CD4-positive, alpha-beta T cell (primary cell): ENCODE measurements at regions not wholly inside any gene's neighbourhood (a gene's known extent, or its start where the extent isn't known, plus 50 kb on each side); places are given as distances from the start of the nearest gene placed in this dataset.

Source experiments
- ATAC-seq: fragments of 200-7000 bp; cut with Tn5 transposase; one replicate; pipeline ENCODE4 v1.10.0; 2022; ENCODE audit warnings: mild to moderate bottlenecking; ENCODE audit not compliant: poor library complexity
- CTCF ChIA-PET: fragments of 350-600 bp; sonication (Branson Sonifier 250); formaldehyde crosslinking; loops from one replicate; lab custom pipeline; 2021; ENCODE audit warnings: antibody characterized with exemption, inconsistent platforms; lab: Charles Lee
- POLR2A ChIA-PET: fragments of 350-600 bp; sonication (Branson Sonifier 250); formaldehyde crosslinking; loops from one replicate; lab custom pipeline; 2021; ENCODE audit warnings: antibody characterized with exemption, inconsistent platforms; lab: Charles Lee
- DNase-seq, 14 experiments: peaks; one replicate each; pipeline ENCODE4 v3.0.0-alpha.2; 2013 to 2020; ENCODE audit warnings: mixed read lengths in 2 of 14
- H3K27ac ChIP-seq, 2 donors: one replicate each; pipeline versions ENCODE4 v1.5.1 to v1.7.0; 2013; ENCODE audit warnings: low read length in 2 of 2, low read depth in 1 of 2, mild to moderate bottlenecking in 1 of 2
- H3K27me3 ChIP-seq, 2 experiments: 1 replicate in 1 of 2; 2 replicates in 1 of 2; pipeline versions ENCODE4 v1.6.1 to v1.7.0; 2013; ENCODE audit warnings: low read length in 2 of 2, control low read depth in 1 of 2, mild to moderate bottlenecking in 1 of 2, moderate library complexity in 1 of 2; ENCODE audit not compliant: insufficient read depth in 2 of 2, control insufficient read depth in 1 of 2
- H3K36me3 ChIP-seq: one replicate; pipeline ENCODE4 v1.6.1; 2013; ENCODE audit warnings: low read length, control low read depth; ENCODE audit not compliant: insufficient read depth
- H3K4me1 ChIP-seq: one replicate; pipeline ENCODE4 v1.6.1; 2013; ENCODE audit warnings: low read length, control low read depth; ENCODE audit not compliant: insufficient read depth
- H3K4me3 ChIP-seq: one replicate; pipeline ENCODE4 v1.5.1; 2013; ENCODE audit warnings: mild to moderate bottlenecking, low read length, moderate library complexity
- H3K9me3 ChIP-seq, 2 experiments: 1 replicate in 1 of 2; 2 replicates in 1 of 2; pipeline versions ENCODE4 v1.6.1 to v1.7.0; 2013; ENCODE audit warnings: low read length in 2 of 2, mild to moderate bottlenecking in 2 of 2, control low read depth in 1 of 2, moderate library complexity in 1 of 2; ENCODE audit not compliant: control insufficient read depth in 1 of 2, insufficient read depth in 1 of 2
- H3K27ac Mint-ChIP-seq: one replicate; pipeline ENCODE4 v1.8.0; 2020; ENCODE audit warnings: mixed read lengths
- H3K27me3 Mint-ChIP-seq: one replicate; pipeline ENCODE4 v1.8.0; 2021; ENCODE audit warnings: mixed read lengths
- H3K36me3 Mint-ChIP-seq: one replicate; pipeline ENCODE4 v1.8.0; 2021; ENCODE audit warnings: low read depth, mixed read lengths
- H3K4me1 Mint-ChIP-seq: one replicate; pipeline ENCODE4 v1.8.0; 2021; ENCODE audit warnings: low read depth, mixed read lengths
- H3K4me3 Mint-ChIP-seq: one replicate; pipeline ENCODE4 v1.8.0; 2020; ENCODE audit warnings: mild to moderate bottlenecking, mixed read lengths
- H3K9me3 Mint-ChIP-seq: one replicate; pipeline ENCODE4 v1.8.0; 2020; ENCODE audit warnings: mixed read lengths
- intact Hi-C, 2 experiments: fragments of 100-400 bp; cut with DNase I in 1 of 2; cut with micrococcal nuclease in 1 of 2; formaldehyde crosslinking; loops; one replicate each; pipeline versions ENCODE4 v1.15.1 to v1.9.0; 2023 to 2025; cut with DNase I, micrococcal nuclease
- TF ChIP-seq, protein P1 (sequence below): fragments of 200-600 bp; IDR thresholded peaks from one replicate; pipeline ENCODE4 v1.8.0; 2022; ENCODE audit warnings: antibody characterized with exemption, mild to moderate bottlenecking

- H3K4me3 Mint-ChIP-seq: no peak overlapping the region
Measured at GRCh38 chr1:58971629-58972140, 187.8 kb upstream of the JUN start.

DNA sequence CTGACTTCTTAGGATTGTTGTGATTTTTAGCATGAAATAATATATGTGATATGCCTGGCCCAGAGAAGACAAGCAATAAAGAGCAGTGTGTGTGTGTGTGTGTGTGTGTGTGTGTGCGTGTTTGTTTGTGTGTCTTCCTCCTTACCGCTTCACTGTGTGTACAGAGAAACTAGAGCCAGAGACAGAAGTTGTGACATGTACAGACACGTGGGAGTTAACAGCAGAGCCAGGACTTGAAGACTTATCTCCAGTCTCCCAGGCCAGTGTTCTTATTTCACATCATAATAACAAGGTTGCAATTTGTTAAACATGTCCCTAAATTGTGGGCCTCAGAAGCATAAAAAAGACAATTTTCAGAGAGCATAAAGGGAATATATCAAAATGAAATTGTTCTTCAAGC, 192.0 kb upstream of the JUN start:
- CTCF ChIA-PET: no interaction called here
- Histone ChIP-seq H3K36me3 (no peaks in the 10 kb centered on the region), H3K4me1 (peaks cover 11% of the 10 kb centered on the region), H3K27me3 (no peaks in the 10 kb centered on the region), H3K9me3 (no peaks in the 10 kb centered on the region), H3K4me3 (no peak overlapping the region), H3K27ac (no peak overlapping the region)
- no peaks in the 10 kb centered on the region for H3K27me3 Mint-ChIP-seq
- intact Hi-C loops: no loop called here
- H3K4me3 Mint-ChIP-seq: no peak overlapping the region
- POLR2A ChIA-PET: no interaction called here
- H3K4me1 Mint-ChIP-seq: peaks cover 12% of the 10 kb centered on the region
- TF ChIP-seq, protein P1, sequence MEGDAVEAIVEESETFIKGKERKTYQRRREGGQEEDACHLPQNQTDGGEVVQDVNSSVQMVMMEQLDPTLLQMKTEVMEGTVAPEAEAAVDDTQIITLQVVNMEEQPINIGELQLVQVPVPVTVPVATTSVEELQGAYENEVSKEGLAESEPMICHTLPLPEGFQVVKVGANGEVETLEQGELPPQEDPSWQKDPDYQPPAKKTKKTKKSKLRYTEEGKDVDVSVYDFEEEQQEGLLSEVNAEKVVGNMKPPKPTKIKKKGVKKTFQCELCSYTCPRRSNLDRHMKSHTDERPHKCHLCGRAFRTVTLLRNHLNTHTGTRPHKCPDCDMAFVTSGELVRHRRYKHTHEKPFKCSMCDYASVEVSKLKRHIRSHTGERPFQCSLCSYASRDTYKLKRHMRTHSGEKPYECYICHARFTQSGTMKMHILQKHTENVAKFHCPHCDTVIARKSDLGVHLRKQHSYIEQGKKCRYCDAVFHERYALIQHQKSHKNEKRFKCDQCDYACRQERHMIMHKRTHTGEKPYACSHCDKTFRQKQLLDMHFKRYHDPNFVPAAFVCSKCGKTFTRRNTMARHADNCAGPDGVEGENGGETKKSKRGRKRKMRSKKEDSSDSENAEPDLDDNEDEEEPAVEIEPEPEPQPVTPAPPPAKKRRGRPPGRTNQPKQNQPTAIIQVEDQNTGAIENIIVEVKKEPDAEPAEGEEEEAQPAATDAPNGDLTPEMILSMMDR: no peak
- DNase-seq: no peak
- H3K9me3 Mint-ChIP-seq: no peaks in the 10 kb centered on the region
- no peaks in the 10 kb centered on the region for H3K36me3 Mint-ChIP-seq
- ATAC-seq: no peak
- H3K27ac Mint-ChIP-seq: no peak overlapping the region

More at GRCh38 chr1:58971629-58972140, 187.8 kb upstream of the JUN start:
- ChIA-PET CTCF (no interaction called here), POLR2A (no interaction called here)
- H3K27me3 ChIP-seq: no peaks in the 10 kb centered on the region
- DNase-seq (no peak), ATAC-seq (no peak)
- peak overlapping the region; percentile 2 for H3K27ac Mint-ChIP-seq
- H3K36me3 ChIP-seq: no peaks in the 10 kb centered on the region
- no peaks in the 10 kb centered on the region for H3K9me3 Mint-ChIP-seq
- no peaks in the 10 kb centered on the region for H3K36me3 Mint-ChIP-seq
- H3K9me3 ChIP-seq: no peaks in the 10 kb centered on the region
- H3K4me1 ChIP-seq: peaks cover 22% of the 10 kb centered on the region
- H3K27me3 Mint-ChIP-seq: no peaks in the 10 kb centered on the region
- TF ChIP-seq, protein P1: no peak
- peaks cover 27% of the 10 kb centered on the region for H3K4me1 Mint-ChIP-seq
- H3K4me3 ChIP-seq: no peak overlapping the region
- no peak overlapping the region for H3K27ac ChIP-seq
- intact Hi-C loops: no loop called here

DNA sequence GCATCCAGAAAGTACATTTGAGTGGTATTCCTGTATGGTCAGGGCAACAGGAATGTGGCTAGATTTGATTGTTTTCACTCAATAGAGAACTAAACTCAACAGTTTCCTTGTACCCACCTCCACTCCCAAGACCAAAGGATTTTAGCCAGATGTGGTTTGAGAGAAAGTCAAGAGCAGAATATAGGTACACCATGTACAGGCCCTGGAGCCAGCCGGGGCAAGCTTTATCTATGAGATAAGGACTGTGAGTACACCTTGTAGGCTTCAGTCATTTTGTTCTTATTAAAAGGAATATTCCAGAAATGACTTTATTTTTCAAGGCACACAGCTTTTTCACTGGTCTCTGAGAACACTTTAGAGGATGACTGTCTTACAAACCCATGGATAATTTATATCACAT, 192.4 kb upstream of the JUN start:
- CTCF ChIA-PET: no interaction called here
- TF ChIP-seq, protein P1: no peak
- no peaks in the 10 kb centered on the region for H3K27me3 Mint-ChIP-seq
- ATAC-seq (no peak), DNase-seq (no peak)
- intact Hi-C loops: no loop called here
- H3K27ac ChIP-seq: no peak overlapping the region
- H3K4me3 Mint-ChIP-seq: no peak overlapping the region
- no peaks in the 10 kb centered on the region for H3K9me3 Mint-ChIP-seq
- POLR2A ChIA-PET: no interaction called here
- peaks cover 12% of the 10 kb centered on the region for H3K4me1 Mint-ChIP-seq
- peaks cover 11% of the 10 kb centered on the region for H3K4me1 ChIP-seq
- no peaks in the 10 kb centered on the region for H3K36me3 Mint-ChIP-seq
- no peaks in the 10 kb centered on the region for H3K36me3 ChIP-seq
- no peaks in the 10 kb centered on the region for H3K9me3 ChIP-seq
- H3K27me3 ChIP-seq: no peaks in the 10 kb centered on the region
- H3K27ac Mint-ChIP-seq: no peak overlapping the region
- no peak overlapping the region for H3K4me3 ChIP-seq
